ENCODE measurements at regions not wholly inside any gene's neighbourhood (a gene's known extent, or its start where the extent isn't known, plus 50 kb on each side); places are given as distances from the start of the nearest gene placed in this dataset.

GRCh38 chr12:47609806-47610205, 96.0 kb downstream of the RPAP3 start:
- TF ChIP-seq POLR2AphosphoS5 (IDR thresholded peaks at IDR 0.05; ENCODE audit: low read depth, low read length) (no peak), POLR2A (IDR thresholded peaks at IDR 0.05; ENCODE audit: low read depth, low read length) (no peak), TAF1 (IDR thresholded peaks at IDR 0.05; ENCODE audit: low read depth, low read length) (no peak)
